PC-3 (cell line): ENCODE measurements at regions not wholly inside any gene's neighbourhood (a gene's known extent, or its start where the extent isn't known, plus 50 kb on each side); places are given as distances from the start of the nearest gene placed in this dataset.

Experiments
- ATAC-seq: fragments of 200-7000 bp; cut with Tn5 transposase; 2 replicates; pipeline ENCODE4 v1.9.1; 2020; ENCODE audit warnings: mild to moderate bottlenecking, moderate library complexity
- BruUV-seq: library from RNA; stranded (reverse); fragments of 400-500 nt; replicated peaks from 2 replicates; lab custom pipeline; 2021; lab: Mats Ljungman, UMichigan
- CTCF ChIA-PET: fragments of 300-600 bp; sonication (Branson Sonifier 250); formaldehyde crosslinking; loops from one replicate; lab custom pipeline; 2022; ENCODE audit warnings: antibody characterized with exemption; lab: Charles Lee
- POLR2A ChIA-PET: fragments of 300-600 bp; sonication (Branson Sonifier 250); formaldehyde crosslinking; loops from one replicate; lab custom pipeline; 2022; ENCODE audit warnings: antibody characterized with exemption; ENCODE audit not compliant: unreplicated experiment; lab: Charles Lee
- DNase-seq: peaks from one replicate; pipeline ENCODE4 v3.0.0-alpha.2; 2015
- H2AFZ ChIP-seq: fragments of 300-600 bp; sonication (generic); 2 replicates; pipeline ENCODE4 v1.6.0; 2016; ENCODE audit warnings: antibody characterized with exemption, low read length
- H3F3A ChIP-seq: fragments of 300-600 bp; sonication (generic); one replicate; pipeline ENCODE4 v1.6.0; 2017; ENCODE audit warnings: antibody characterized with exemption, low read length, control low read depth, mild to moderate bottlenecking; ENCODE audit not compliant: unreplicated experiment
- H3K27ac ChIP-seq: fragments of 300-600 bp; sonication (generic); 2 replicates; pipeline ENCODE4 v1.5.1; 2016; ENCODE audit warnings: mild to moderate bottlenecking, low read length
- H3K27me3 ChIP-seq: fragments of 300-600 bp; sonication (generic); 2 replicates; pipeline ENCODE4 v1.6.1; 2016; ENCODE audit warnings: low read length, mixed read lengths
- H3K36me3 ChIP-seq: fragments of 300-600 bp; sonication (generic); 2 replicates; pipeline ENCODE4 v1.6.1; 2016; ENCODE audit warnings: low read depth, mixed run types, low read length, mixed read lengths
- H3K4me1 ChIP-seq: fragments of 300-600 bp; sonication (generic); 2 replicates; pipeline ENCODE4 v1.5.1; 2016; ENCODE audit warnings: low read length; ENCODE audit not compliant: insufficient read depth
- H3K4me2 ChIP-seq: fragments of 300-600 bp; sonication (generic); 2 replicates; pipeline ENCODE4 v1.6.0; 2016; ENCODE audit warnings: low read length
- H3K4me3 ChIP-seq: fragments of 300-600 bp; sonication (generic); 2 replicates; pipeline ENCODE4 v1.5.1; 2016; ENCODE audit warnings: mild to moderate bottlenecking, low read length, mixed read lengths
- H3K79me2 ChIP-seq: fragments of 300-600 bp; sonication (generic); 2 replicates; pipeline ENCODE4 v1.6.1; 2017; ENCODE audit warnings: low read length, mixed read lengths
- H3K9ac ChIP-seq: fragments of 300-600 bp; sonication (generic); 2 replicates; pipeline ENCODE4 v1.6.0; 2016; ENCODE audit warnings: mild to moderate bottlenecking, low read length
- H3K9me2 ChIP-seq: fragments of 300-600 bp; sonication (generic); replicated peaks from 2 replicates; pipeline ENCODE4 v1.6.1; 2016; ENCODE audit warnings: mixed run types, low read length, mixed read lengths
- H3K9me3 ChIP-seq: fragments of 300-600 bp; sonication (generic); 2 replicates; pipeline ENCODE4 v1.6.1; 2016; ENCODE audit warnings: low read length, mixed read lengths
- H4K20me1 ChIP-seq: fragments of 300-600 bp; sonication (generic); 2 replicates; pipeline ENCODE4 v1.6.1; 2016; ENCODE audit warnings: low read length, mixed read lengths
- CTCF ChIP-seq: fragments of 300-600 bp; sonication (generic); conservative IDR thresholded peaks from 2 replicates; pipeline ENCODE4 v1.5.1; 2017; ENCODE audit warnings: antibody characterized with exemption, low read depth, mild to moderate bottlenecking, low read length
- EZH2 ChIP-seq: fragments of 300-600 bp; sonication (generic); IDR thresholded peaks from one replicate; pipeline ENCODE4 v1.6.1; 2017; ENCODE audit warnings: antibody characterized with exemption, mild to moderate bottlenecking, low read length; ENCODE audit not compliant: unreplicated experiment
- EZH2phosphoT487 ChIP-seq: fragments of 300-600 bp; sonication (generic); IDR thresholded peaks from 2 replicates; pipeline ENCODE4 v1.6.1; 2018; ENCODE audit warnings: mild to moderate bottlenecking, antibody characterized with exemption, low read length, borderline replicate concordance
- intact Hi-C: fragments of 100-400 bp; cut with micrococcal nuclease; formaldehyde crosslinking; loops from 2 replicates; pipeline ENCODE4 v1.9.0; 2023

- H3K4me2 ChIP-seq = peak overlapping the region; percentile 67
- H3K4me3 ChIP-seq = no peak overlapping the region
- no peaks in the 10 kb centered on the region for H3K79me2 ChIP-seq
- TSS peak; percentile 64 for BruUV-seq
- no peaks in the 10 kb centered on the region for H3K9me2 ChIP-seq
- DNase-seq (peak; percentile 66), ATAC-seq (peak; percentile 3; the same call in 1 of the 2 replicates)
- no peaks in the 10 kb centered on the region for H3K27me3 ChIP-seq
- CTCF ChIA-PET = no interaction called here
- no peaks in the 10 kb centered on the region for H3K36me3 ChIP-seq
- H4K20me1 ChIP-seq = no peaks in the 10 kb centered on the region
- H3K27ac ChIP-seq = peak overlapping the region; percentile 86
- H3K9me3 ChIP-seq = no peaks in the 10 kb centered on the region
- peak overlapping the region; percentile 40 for H3K9ac ChIP-seq
- H3F3A ChIP-seq = peaks cover 4% of the 10 kb centered on the region
- POLR2A ChIA-PET = interaction anchor here (0.5 kb wide), 1 partner anchor 54 kb away, joined by 5 read pairs; no protein-coding TSS in a partner anchor
- TF ChIP-seq EZH2phosphoT487 = no peak
- no peak for TF ChIP-seq CTCF
- no peak for TF ChIP-seq EZH2
- intact Hi-C loops = loop anchor here (1.0 to 5.0 kb wide), 6 partner anchors 21 to 134 kb away; partner anchors contain the start of gene STK17B
- H3K4me1 ChIP-seq = peaks cover 54% of the 10 kb centered on the region
- no peak overlapping the region for H2AFZ ChIP-seq
These were observed 123.1 kb upstream of the STK17B start for GRCh38 chr2:196294516-196294909.

GRCh38 chr2:196295005-196295404, 123.6 kb upstream of the STK17B start:
- H3K27ac ChIP-seq = peak overlapping the region; percentile 86
- intact Hi-C loops = loop anchor here (2.0 kb wide), 1 partner anchor 134 kb away; no protein-coding TSS in a partner anchor
- ATAC-seq = no peak

More at GRCh38 chr2:196295005-196295404, 123.6 kb upstream of the STK17B start:
- Histone ChIP-seq H2AFZ (no peak overlapping the region), H3F3A (peaks cover 4% of the 10 kb centered on the region), H3K79me2 (no peaks in the 10 kb centered on the region), H3K4me2 (peak overlapping the region; percentile 67), H4K20me1 (no peaks in the 10 kb centered on the region), H3K9ac (no peak overlapping the region), H3K4me1 (peaks cover 52% of the 10 kb centered on the region), H3K9me2 (no peaks in the 10 kb centered on the region), H3K27me3 (no peaks in the 10 kb centered on the region), H3K9me3 (no peaks in the 10 kb centered on the region), H3K4me3 (no peak overlapping the region), H3K36me3 (no peaks in the 10 kb centered on the region)
- CTCF ChIA-PET = no interaction called here
- DNase-seq = no peak
- POLR2A ChIA-PET = no interaction called here
- BruUV-seq = no TSS peak
- TF ChIP-seq CTCF (no peak), EZH2phosphoT487 (no peak)
